SK-N-SH treated with all-trans-retinoic acid at 6 μM for 48 hours (cell line): ENCODE measurements at regions not wholly inside any gene's neighbourhood (a gene's known extent, or its start where the extent isn't known, plus 50 kb on each side); places are given as distances from the start of the nearest gene placed in this dataset.
"Not testable (repeated sequence)": the region's sequence is repeated elsewhere in the genome, so short reads cannot be mapped to it uniquely, and the experiment has no call there.

Experiments used
- BACH2 ChIP-seq: fragments of 250-450 bp; sonication (Bioruptor Pico); IDR thresholded peaks from 2 replicates; pipeline ENCODE4 v1.9.0; 2021; ENCODE audit warnings: mild to moderate bottlenecking, borderline replicate concordance
- CREB5 ChIP-seq: fragments of 250-450 bp; sonication (Bioruptor Pico); IDR thresholded peaks from 2 replicates; pipeline ENCODE4 v1.5.1; 2020; ENCODE audit warnings: low read depth, mild to moderate bottlenecking, moderate library complexity
- GLIS3 ChIP-seq: fragments of 250-450 bp; sonication (Bioruptor Pico); IDR thresholded peaks from 2 replicates; pipeline ENCODE4 v1.5.0; 2020; ENCODE audit warnings: mild to moderate bottlenecking, moderate library complexity
- RARB ChIP-seq: fragments of 250-450 bp; sonication (Bioruptor Pico); IDR thresholded peaks from 2 replicates; pipeline ENCODE4 v1.8.0; 2021; ENCODE audit warnings: mild to moderate bottlenecking, moderate library complexity
- SNAI2 ChIP-seq: fragments of 250-450 bp; sonication (Bioruptor Pico); IDR thresholded peaks from 2 replicates; pipeline ENCODE4 v1.5.0; 2020; ENCODE audit warnings: mild to moderate bottlenecking, moderate library complexity
- ZFP3 ChIP-seq: fragments of 250-450 bp; sonication (Bioruptor Pico); IDR thresholded peaks from 2 replicates; pipeline ENCODE4 v1.5.0; 2020; ENCODE audit warnings: mild to moderate bottlenecking, moderate library complexity
- ZFP30 ChIP-seq: fragments of 450-650 bp; formaldehyde crosslinking; IDR thresholded peaks from 2 replicates; pipeline ENCODE4 v1.5.0; 2022; ENCODE audit warnings: mild to moderate bottlenecking, moderate library complexity
- ZNF8 ChIP-seq: fragments of 450-650 bp; formaldehyde crosslinking; IDR thresholded peaks from 2 replicates; pipeline ENCODE4 v1.5.0; 2020; ENCODE audit warnings: mild to moderate bottlenecking, moderate library complexity
- TF ChIP-seq, protein P1 (sequence below): fragments of 250-450 bp; sonication (Bioruptor Pico); IDR thresholded peaks from 2 replicates; pipeline ENCODE4 v1.8.0; 2020; ENCODE audit warnings: mild to moderate bottlenecking, moderate library complexity, borderline replicate concordance

DNA sequence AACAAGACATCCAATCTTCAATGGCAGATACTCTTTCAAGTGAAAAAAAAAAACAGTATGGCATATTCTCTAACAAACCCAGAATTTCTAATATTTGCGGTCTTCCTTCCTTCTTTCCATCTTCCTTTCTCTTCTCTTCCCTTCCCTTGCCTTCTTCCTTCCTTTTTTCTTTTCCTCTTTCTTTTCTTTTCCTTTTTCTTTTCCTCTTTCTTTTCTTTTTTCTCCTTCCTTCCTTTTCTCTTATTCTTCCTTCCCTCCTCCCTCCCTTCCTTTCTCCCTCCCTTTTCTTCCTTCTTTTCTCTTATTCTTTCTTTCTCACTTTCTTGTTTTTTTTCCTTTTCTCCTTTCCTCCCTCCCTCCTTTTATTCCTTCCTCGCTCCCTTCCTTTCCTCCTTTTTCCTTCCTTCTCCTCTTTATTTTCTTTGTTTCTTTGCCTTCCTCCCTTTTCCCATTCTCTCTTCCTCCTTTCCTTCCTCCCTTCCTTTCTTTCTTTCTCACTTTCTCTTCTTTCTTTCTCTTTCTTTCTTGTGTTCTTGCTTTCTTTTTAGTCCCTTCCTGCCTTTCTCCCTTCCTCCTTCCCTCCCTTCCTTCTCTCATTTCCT is 209.0 kb downstream of the ZNF92 start:
- not testable (repeated sequence) for TF ChIP-seq BACH2; RARB (CRISPR knock-in tag); ZFP30; GLIS3; CREB5 (CRISPR knock-in tag); SNAI2; ZNF8 (CRISPR knock-in tag); ZFP3
- TF ChIP-seq, protein P1, sequence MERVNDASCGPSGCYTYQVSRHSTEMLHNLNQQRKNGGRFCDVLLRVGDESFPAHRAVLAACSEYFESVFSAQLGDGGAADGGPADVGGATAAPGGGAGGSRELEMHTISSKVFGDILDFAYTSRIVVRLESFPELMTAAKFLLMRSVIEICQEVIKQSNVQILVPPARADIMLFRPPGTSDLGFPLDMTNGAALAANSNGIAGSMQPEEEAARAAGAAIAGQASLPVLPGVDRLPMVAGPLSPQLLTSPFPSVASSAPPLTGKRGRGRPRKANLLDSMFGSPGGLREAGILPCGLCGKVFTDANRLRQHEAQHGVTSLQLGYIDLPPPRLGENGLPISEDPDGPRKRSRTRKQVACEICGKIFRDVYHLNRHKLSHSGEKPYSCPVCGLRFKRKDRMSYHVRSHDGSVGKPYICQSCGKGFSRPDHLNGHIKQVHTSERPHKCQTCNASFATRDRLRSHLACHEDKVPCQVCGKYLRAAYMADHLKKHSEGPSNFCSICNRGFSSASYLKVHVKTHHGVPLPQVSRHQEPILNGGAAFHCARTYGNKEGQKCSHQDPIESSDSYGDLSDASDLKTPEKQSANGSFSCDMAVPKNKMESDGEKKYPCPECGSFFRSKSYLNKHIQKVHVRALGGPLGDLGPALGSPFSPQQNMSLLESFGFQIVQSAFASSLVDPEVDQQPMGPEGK (CRISPR knock-in tag), result not testable (repeated sequence)
